GM12872 (cell line): ENCODE measurements at regions not wholly inside any gene's neighbourhood (a gene's known extent, or its start where the extent isn't known, plus 50 kb on each side); places are given as distances from the start of the nearest gene placed in this dataset.

ENCODE experiments used
- CTCF ChIP-seq: IDR thresholded peaks from 3 replicates; pipeline ENCODE4 v1.5.1; 2011; ENCODE audit warnings: low read depth, mild to moderate bottlenecking, low read length, moderate library complexity; ENCODE audit not compliant: insufficient read depth

GRCh38 chr18:73939391-73939790 lies 208.2 kb downstream of the FBXO15 start:
- TF ChIP-seq CTCF: no peak

GRCh38 chr18:73933685-73934084 lies 213.9 kb downstream of the FBXO15 start:
- no peak for TF ChIP-seq CTCF

- TF ChIP-seq CTCF: no peak
These were observed 214.7 kb downstream of the FBXO15 start for GRCh38 chr18:73932976-73933375.

GRCh38 chr18:73927496-73927895 lies 220.1 kb downstream of the FBXO15 start:
- no peak for TF ChIP-seq CTCF

GRCh38 chr18:73924836-73925235 lies 222.8 kb downstream of the FBXO15 start:
- TF ChIP-seq CTCF: no peak

- TF ChIP-seq CTCF: no peak
These were observed 223.3 kb downstream of the FBXO15 start for GRCh38 chr18:73924307-73924706.

GRCh38 chr18:73923866-73924265 lies 223.8 kb downstream of the FBXO15 start:
- TF ChIP-seq CTCF: no peak

- no peak for TF ChIP-seq CTCF
These were observed 227.6 kb downstream of the FBXO15 start for GRCh38 chr18:73920033-73920432.
